ENCODE measurements at regions not wholly inside any gene's neighbourhood (a gene's known extent, or its start where the extent isn't known, plus 50 kb on each side); places are given as distances from the start of the nearest gene placed in this dataset.

- TF ChIP-seq CTCF (IDR thresholded peaks at IDR 0.05) (no peak), TCF7L2 (IDR thresholded peaks at IDR 0.05; ENCODE audit: low read depth, low read length) (no peak), POLR2AphosphoS5 (IDR thresholded peaks at IDR 0.05; ENCODE audit: low read depth, low read length) (no peak), SIN3A (IDR thresholded peaks at IDR 0.05; ENCODE audit: borderline replicate concordance, insufficient read depth, low read depth, low read length) (no peak)
- TF ChIP-seq, protein P1, sequence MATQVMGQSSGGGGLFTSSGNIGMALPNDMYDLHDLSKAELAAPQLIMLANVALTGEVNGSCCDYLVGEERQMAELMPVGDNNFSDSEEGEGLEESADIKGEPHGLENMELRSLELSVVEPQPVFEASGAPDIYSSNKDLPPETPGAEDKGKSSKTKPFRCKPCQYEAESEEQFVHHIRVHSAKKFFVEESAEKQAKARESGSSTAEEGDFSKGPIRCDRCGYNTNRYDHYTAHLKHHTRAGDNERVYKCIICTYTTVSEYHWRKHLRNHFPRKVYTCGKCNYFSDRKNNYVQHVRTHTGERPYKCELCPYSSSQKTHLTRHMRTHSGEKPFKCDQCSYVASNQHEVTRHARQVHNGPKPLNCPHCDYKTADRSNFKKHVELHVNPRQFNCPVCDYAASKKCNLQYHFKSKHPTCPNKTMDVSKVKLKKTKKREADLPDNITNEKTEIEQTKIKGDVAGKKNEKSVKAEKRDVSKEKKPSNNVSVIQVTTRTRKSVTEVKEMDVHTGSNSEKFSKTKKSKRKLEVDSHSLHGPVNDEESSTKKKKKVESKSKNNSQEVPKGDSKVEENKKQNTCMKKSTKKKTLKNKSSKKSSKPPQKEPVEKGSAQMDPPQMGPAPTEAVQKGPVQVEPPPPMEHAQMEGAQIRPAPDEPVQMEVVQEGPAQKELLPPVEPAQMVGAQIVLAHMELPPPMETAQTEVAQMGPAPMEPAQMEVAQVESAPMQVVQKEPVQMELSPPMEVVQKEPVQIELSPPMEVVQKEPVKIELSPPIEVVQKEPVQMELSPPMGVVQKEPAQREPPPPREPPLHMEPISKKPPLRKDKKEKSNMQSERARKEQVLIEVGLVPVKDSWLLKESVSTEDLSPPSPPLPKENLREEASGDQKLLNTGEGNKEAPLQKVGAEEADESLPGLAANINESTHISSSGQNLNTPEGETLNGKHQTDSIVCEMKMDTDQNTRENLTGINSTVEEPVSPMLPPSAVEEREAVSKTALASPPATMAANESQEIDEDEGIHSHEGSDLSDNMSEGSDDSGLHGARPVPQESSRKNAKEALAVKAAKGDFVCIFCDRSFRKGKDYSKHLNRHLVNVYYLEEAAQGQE (IDR thresholded peaks at IDR 0.05; ENCODE audit: insufficient read depth in 1 of 2, low read depth in 2 of 2, low read length in 1 of 2): no peak
Observed at GRCh38 chr9:25755951-25756350, 77.7 kb upstream of the TUSC1 start.
